ENCODE measurements at regions not wholly inside any gene's neighbourhood (a gene's known extent, or its start where the extent isn't known, plus 50 kb on each side); places are given as distances from the start of the nearest gene placed in this dataset.
A peak's percentile ranks its signal among the peaks of the same experiment; 100 is the strongest.
"Not testable (repeated sequence)": the region's sequence is repeated elsewhere in the genome, so short reads cannot be mapped to it uniquely, and the experiment has no call there.

DNA sequence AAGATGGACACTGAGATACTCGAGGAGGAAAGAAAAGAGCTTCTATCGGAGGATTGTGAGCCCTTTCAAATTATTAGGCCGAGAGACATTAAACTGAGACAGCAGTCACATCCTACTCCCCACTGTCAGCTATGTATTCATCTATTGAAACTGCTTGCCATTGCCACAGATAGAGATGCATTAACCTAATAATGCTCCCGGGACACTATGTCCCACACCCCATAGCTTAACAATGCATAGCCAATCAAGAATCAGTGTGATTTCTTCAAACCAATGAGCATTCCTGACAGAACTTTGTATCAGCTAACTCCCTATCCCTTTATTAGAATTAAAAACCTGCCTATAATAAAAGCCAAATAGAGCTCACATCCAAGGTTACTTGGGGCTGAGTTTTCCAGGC lies 118.1 kb upstream of the NEIL3 start:
- DNase-seq = no peak

DNA sequence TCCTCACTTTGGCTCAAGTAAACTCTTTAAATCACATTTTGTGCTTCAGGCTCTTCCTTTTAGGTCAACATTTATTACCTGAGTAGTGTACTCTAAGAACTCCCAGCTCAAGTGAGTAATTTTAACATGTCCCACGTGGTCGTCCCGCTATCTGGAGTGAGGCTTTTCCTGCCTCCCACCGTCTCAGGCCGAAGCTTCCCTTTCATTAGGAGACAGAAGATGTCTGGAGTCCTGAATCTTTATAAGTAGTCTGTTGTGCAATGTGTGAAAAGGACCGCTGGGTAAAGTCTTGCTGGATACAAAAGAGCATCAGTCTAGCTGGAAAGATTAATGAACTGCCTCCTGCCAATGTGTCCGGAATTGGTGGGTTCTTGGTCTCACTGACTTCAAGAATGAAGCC lies 117.7 kb upstream of the NEIL3 start:
- no peak for DNase-seq

DNA sequence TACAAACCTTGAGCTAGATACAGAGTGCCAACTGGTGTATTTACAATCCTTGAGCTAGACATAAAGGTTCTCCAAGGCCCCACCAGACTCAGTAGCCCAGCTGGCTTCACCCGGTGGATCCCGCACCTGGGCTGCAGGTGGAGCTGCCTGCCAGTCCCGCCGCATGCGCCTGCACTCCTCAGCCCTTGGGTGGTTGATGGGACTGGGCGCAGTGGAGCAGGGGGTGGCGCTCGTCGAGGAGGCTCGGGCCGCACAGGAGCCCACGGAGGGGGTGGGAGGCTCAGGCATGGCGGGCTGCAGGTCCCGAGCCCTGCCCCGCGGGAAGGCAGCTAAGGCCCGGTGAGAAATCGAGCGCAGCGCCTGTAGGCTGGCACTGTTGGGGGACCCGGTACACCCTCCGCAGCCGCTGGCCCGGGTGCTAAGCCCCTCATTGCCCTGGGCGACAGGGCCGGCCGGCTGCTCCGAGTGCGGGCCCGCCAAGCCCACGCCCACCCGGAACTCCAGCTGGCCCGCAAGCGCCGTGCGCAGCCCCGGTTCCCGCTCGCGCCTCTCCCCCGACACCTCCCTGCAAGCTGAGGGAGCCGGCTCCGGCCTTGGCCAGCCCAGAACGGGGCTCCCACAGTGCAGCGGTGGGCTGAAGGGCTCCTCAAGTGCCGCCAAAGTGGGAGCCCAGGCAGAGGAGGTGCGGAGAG lies 116.5 kb upstream of the NEIL3 start:
- not testable (repeated sequence) for DNase-seq

GRCh38 chr4:177194906-177195305 lies 114.8 kb upstream of the NEIL3 start:
- no peak for DNase-seq

- no peak for DNase-seq
Measured at GRCh38 chr4:177196615-177197014, 113.1 kb upstream of the NEIL3 start.

DNA sequence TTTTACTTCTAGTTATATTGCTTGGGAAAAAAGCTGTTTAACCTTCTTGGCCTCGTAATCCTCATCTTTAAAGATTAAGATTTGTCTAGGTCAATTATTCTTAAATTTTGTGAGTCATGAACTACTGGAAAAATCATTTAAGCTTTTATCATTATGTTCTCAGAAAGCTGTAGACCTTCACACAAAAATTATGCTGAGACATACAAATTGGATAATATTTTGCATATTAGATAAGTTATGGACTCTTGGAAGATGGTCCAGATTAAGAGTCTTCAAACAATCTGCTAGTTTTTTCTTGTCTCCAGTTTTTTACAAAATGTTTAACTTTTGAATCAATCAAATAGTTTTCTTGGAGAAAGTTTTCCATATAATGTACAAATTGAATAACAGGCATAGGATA lies 108.1 kb upstream of the NEIL3 start:
- no peak for DNase-seq

- no peak for DNase-seq
Measured at GRCh38 chr4:177204126-177204525, 105.5 kb upstream of the NEIL3 start.

- no peak for DNase-seq
Measured at GRCh38 chr4:177214935-177215334, 94.7 kb upstream of the NEIL3 start.

DNA sequence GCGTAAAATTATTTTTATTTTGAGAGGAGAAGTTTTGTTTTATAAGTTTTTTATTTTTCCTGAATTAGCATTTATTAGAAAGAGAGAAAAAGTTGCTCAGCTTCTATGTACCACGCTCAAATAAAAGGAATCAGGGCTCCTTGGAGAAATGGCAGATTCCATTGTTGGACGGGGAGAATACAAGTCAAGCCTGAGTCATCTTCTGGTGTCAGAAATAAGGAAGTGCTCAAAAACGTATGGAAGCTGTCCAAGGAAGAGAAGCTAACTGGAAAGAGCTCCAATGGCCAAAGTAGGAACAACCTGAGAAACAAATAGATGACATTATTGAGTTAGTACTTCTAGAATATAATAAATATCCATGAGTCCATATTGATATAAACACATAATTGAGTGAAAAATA lies 89.3 kb upstream of the NEIL3 start:
- DNase-seq = no peak

DNA sequence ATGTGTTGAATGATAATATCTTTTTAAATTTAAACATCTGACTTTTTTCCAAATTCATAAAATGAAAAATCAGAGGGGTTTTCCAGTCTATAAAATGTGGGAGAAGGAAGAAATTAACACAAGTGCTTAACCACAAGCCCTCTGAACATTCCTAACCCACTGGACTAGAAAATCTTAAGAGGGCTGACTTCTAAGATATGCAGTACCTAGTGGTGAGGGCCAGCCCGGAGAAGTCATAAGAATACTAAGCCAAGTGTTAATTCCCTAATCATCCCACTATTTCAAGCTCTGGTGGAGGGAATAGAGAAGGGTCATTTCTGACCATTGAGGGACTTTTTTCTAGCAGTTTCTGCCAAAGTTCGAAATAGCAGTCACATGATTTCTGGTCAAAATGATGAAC lies 86.9 kb upstream of the NEIL3 start:
- DNase-seq = no peak

GRCh38 chr4:177225605-177226004 lies 84.1 kb upstream of the NEIL3 start:
- DNase-seq = no peak

DNA sequence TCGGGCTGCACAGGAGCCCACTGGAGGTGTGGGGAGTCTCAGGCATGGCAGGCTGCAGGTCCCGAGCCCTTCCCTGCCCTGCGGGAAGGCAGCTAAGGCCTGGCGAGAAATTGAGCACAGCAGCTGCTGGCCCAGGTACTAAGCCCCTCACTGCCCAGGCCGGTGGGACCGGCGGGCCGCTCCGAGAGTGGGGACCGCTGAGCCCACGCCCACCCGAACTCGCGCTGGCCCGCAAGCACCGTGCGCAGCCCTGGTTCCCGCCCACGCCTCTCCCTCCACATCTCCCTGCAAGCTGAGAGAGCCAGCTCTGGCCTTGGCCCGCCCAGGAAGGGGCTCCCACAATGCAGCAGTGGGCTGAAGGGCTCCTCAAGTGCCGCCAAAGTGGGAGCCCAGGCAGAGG lies 82.0 kb upstream of the NEIL3 start:
- DNase-seq = no peak

DNA sequence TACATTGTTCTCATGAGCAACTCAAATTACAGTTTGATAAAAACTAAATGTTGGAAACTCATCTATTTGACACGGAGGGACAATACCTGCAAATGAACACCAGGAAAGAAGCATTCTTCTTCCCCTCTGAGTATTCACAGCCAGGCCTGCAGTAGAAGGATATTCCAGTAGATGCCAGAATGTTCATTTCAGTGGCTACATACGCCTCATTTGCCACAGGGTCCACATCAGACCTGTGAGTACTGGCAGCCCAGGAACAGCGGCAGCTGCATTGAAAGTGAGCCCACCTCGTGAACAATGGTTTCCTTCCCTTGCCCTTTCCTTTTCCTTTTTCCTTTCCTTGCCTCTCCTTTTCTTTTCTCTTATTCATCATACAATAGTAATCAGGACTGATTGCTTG lies 81.1 kb upstream of the NEIL3 start:
- no peak for DNase-seq

DNA sequence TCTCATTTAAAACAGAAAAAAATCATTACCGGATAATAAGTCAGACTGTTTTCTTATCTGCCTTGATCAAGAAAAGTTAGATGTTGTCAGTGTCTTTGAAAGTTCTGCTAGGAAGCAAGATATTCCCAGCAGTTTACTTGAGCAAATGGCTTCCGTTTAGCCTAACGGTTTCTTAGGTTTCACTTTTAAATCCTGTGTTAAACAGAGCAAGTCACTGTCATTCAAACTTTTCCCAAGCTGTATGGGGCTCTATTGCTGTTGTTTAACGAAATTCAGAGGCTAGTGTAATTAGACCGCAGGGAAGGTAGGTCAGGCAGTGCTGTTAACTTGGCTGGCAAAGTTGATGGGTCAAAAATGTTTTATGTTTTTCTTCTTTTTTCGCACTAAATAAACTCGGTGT lies 80.3 kb upstream of the NEIL3 start:
- DNase-seq = no peak

DNA sequence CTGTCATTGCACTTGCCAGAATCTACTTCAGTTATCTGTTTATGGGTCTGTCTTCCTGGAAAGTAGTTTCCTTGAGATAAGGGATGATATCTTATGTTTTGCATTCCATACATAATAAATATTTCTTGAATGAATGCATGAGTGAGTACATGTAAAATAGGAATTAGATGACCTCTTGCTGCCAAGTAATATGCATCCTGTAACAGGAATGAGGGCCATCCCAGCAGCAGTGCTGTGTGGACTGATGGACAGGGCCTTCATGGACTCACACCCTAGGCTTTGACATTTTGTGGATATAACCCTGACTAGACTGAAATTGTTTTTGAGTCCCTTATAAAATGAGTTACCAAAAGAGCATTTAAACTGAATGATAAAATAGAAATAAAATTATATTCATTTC lies 77.2 kb upstream of the NEIL3 start:
- DNase-seq = no peak

DNA sequence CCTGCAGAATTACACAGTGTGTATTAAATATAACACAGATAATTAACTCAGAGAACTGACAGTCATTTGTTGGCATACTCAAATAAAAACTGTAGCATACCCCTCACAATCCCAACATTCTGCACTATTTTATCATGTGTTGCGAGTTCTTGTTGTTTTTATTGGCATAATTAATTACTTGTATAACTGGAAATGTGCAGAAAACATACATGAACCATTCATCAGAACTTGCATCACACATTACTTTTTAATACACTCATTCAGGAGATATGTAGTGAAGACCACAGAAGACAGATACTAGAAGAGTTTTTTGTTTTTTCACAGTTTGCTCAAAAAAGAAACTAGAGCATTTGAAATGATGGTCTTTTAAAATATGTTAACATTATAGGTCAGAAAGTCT lies 74.6 kb upstream of the NEIL3 start:
- DNase-seq = no peak

DNA sequence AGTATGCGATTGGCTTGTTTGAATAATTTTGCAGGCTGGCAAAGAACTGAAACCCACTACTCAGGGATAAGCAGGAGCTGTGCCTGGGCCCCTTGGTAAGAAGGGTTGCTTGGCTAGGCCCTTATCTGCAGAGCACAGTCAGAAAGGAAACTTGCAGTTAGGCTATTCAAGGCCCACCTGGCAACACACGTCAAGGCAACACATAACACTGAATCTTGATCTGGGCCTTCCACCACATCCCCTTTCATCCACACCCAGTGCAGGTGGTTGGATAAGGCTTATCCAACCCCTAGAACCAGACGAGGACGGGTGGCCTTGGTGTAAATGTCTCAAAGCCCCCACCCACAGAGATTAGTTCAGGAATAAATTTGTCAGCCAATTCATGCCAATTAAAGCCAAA lies 72.8 kb upstream of the NEIL3 start:
- DNase-seq = no peak

DNA sequence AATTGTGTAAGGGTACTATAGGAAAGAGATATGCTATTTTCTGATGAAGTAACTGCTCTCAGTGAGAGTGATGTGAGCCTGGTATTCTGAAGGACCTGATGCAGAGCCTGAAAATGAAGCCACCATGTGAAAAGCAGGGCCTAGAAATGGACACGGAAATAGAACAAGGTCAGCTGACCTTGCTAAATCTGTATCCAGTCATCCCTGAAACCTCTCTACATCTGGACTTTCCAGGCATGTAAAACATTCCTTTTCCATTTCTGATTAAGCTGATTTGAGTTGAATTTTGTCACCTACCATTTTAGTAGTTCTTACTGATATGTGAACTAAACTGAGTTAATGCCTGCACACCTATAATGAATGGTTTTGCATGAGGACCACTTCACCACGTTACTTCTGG lies 72.4 kb upstream of the NEIL3 start:
- DNase-seq = no peak

- no peak for DNase-seq
Measured at GRCh38 chr4:177239477-177239876, 70.2 kb upstream of the NEIL3 start.

DNA sequence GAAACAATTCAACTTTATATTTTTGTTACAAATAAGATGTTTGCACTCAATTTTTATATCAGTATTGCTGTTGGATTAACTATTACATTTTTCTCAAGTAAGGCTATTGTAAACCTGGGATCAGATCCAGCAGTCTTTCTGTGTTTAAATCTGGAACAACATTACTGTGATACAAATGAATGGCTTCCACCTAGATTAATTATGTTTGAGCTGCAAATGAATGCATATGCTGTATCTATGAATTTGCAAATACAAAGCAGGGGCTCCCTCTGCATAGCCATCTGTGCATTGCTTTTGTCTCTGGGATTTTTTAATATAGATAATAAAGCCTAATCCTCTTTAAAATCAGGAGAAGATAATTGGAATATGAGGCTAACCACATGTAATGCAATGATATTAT lies 69.8 kb upstream of the NEIL3 start:
- peak; percentile 5 for DNase-seq

- DNase-seq = no peak
Measured at GRCh38 chr4:177242651-177243286, 66.9 kb upstream of the NEIL3 start.

GRCh38 chr4:177246641-177247584 lies 62.8 kb upstream of the NEIL3 start:
- no peak for DNase-seq

- DNase-seq = peak; percentile 33
Measured at GRCh38 chr4:177250056-177250696, 59.5 kb upstream of the NEIL3 start.

All from NCI-H526 treated with DMSO at 0.1 percent for 48 hours (cell line).